ENCODE measurements at regions not wholly inside any gene's neighbourhood (a gene's known extent, or its start where the extent isn't known, plus 50 kb on each side); places are given as distances from the start of the nearest gene placed in this dataset.

- H3K9me3 ChIP-seq (ENCODE audit: low read depth), result no peaks in the 10 kb centered on the region
- no peak overlapping the region for H3K27ac ChIP-seq
- peaks cover 11% of the 10 kb centered on the region for H3K27me3 Mint-ChIP-seq (ENCODE audit: insufficient read depth, low read depth)
- no peaks in the 10 kb centered on the region for H3K36me3 ChIP-seq
- DNase-seq (ENCODE audit: low spot score), result no peak
- TF ChIP-seq, protein P1, sequence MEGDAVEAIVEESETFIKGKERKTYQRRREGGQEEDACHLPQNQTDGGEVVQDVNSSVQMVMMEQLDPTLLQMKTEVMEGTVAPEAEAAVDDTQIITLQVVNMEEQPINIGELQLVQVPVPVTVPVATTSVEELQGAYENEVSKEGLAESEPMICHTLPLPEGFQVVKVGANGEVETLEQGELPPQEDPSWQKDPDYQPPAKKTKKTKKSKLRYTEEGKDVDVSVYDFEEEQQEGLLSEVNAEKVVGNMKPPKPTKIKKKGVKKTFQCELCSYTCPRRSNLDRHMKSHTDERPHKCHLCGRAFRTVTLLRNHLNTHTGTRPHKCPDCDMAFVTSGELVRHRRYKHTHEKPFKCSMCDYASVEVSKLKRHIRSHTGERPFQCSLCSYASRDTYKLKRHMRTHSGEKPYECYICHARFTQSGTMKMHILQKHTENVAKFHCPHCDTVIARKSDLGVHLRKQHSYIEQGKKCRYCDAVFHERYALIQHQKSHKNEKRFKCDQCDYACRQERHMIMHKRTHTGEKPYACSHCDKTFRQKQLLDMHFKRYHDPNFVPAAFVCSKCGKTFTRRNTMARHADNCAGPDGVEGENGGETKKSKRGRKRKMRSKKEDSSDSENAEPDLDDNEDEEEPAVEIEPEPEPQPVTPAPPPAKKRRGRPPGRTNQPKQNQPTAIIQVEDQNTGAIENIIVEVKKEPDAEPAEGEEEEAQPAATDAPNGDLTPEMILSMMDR (IDR thresholded peaks at IDR 0.05), result no peak
- TF ChIP-seq EZH2phosphoT487 (IDR thresholded peaks at IDR 0.05) (no peak), EZH2 (IDR thresholded peaks at IDR 0.05) (no peak)
- H3K79me2 ChIP-seq (ENCODE audit: low read depth), result no peaks in the 10 kb centered on the region
- H4K20me1 ChIP-seq (ENCODE audit: low read depth), result no peaks in the 10 kb centered on the region
- no peaks in the 10 kb centered on the region for H3K4me1 Mint-ChIP-seq
- H3K4me3 Mint-ChIP-seq, result no peak overlapping the region
- H3K27me3 ChIP-seq, result peaks cover 4% of the 10 kb centered on the region
- H2AFZ ChIP-seq (replicated peaks), result no peak overlapping the region
- H3K9ac ChIP-seq, result no peak overlapping the region
- no peak overlapping the region for H3K4me3 ChIP-seq
- H3K4me1 ChIP-seq, result no peaks in the 10 kb centered on the region
- H3K27ac Mint-ChIP-seq, result no peak overlapping the region
- no peak overlapping the region for H3K4me2 ChIP-seq
- H3K9me3 Mint-ChIP-seq, result peaks cover 13% of the 10 kb centered on the region
- H3F3A ChIP-seq (ENCODE audit: low read depth), result no peaks in the 10 kb centered on the region
- H3K36me3 Mint-ChIP-seq, result no peaks in the 10 kb centered on the region
Measured at GRCh38 chr1:42052072-42052699, 101.0 kb upstream of the GUCA2B start.

DNA sequence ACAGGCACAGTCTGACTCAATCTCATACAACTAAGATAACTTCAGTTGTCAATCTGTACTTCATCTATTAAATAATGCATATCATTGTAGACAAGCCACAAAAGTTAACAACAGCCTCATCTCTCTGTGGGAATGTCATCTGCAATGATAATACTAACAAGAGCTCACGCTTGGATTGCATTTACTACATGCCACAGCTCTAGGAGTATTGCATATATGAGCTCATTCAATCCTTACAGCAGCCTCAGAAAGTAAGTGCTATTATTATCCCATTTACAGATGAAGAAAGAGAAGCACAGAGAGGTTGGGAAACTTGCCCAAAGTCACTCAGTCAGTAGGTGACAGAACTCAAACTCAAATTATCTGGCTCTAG lies 105.7 kb upstream of the GUCA2B start:
- no peak overlapping the region for H3K27ac ChIP-seq
- TF ChIP-seq EZH2 (IDR thresholded peaks at IDR 0.05), result no peak
- TF ChIP-seq, protein P1 (IDR thresholded peaks at IDR 0.05), result no peak
- no peak for TF ChIP-seq EZH2phosphoT487 (IDR thresholded peaks at IDR 0.05)
- no peaks in the 10 kb centered on the region for H3K36me3 Mint-ChIP-seq
- DNase-seq (ENCODE audit: low spot score), result no peak
- H3K4me3 ChIP-seq, result no peak overlapping the region
- H3F3A ChIP-seq (ENCODE audit: low read depth), result no peaks in the 10 kb centered on the region
- H4K20me1 ChIP-seq (ENCODE audit: low read depth), result no peaks in the 10 kb centered on the region
- no peak overlapping the region for H3K4me2 ChIP-seq
- no peak overlapping the region for H3K27ac Mint-ChIP-seq
- no peak overlapping the region for H3K4me3 Mint-ChIP-seq
- no peaks in the 10 kb centered on the region for H3K79me2 ChIP-seq (ENCODE audit: low read depth)
- H2AFZ ChIP-seq (replicated peaks), result no peak overlapping the region
- H3K27me3 ChIP-seq, result peaks cover 4% of the 10 kb centered on the region
- no peaks in the 10 kb centered on the region for H3K9me3 Mint-ChIP-seq
- no peaks in the 10 kb centered on the region for H3K4me1 Mint-ChIP-seq
- H3K4me1 ChIP-seq, result no peaks in the 10 kb centered on the region
- H3K9ac ChIP-seq, result no peak overlapping the region
- no peaks in the 10 kb centered on the region for H3K9me3 ChIP-seq (ENCODE audit: low read depth)
- no peaks in the 10 kb centered on the region for H3K36me3 ChIP-seq
- peaks cover 3% of the 10 kb centered on the region for H3K27me3 Mint-ChIP-seq (ENCODE audit: insufficient read depth, low read depth)

- no peak for DNase-seq (ENCODE audit: low spot score)
- H3K36me3 ChIP-seq, result no peaks in the 10 kb centered on the region
- TF ChIP-seq, protein P1 (IDR thresholded peaks at IDR 0.05), result no peak
- TF ChIP-seq EZH2 (IDR thresholded peaks at IDR 0.05) (no peak), EZH2phosphoT487 (IDR thresholded peaks at IDR 0.05) (no peak)
- H3K4me2 ChIP-seq, result no peak overlapping the region
- H3K79me2 ChIP-seq (ENCODE audit: low read depth), result no peaks in the 10 kb centered on the region
- Mint-ChIP-seq H3K4me1 (no peaks in the 10 kb centered on the region), H3K27ac (no peak overlapping the region), H3K36me3 (no peaks in the 10 kb centered on the region), H3K9me3 (no peaks in the 10 kb centered on the region), H3K27me3 (ENCODE audit: insufficient read depth, low read depth) (peaks cover 3% of the 10 kb centered on the region), H3K4me3 (no peak overlapping the region)
- H3F3A ChIP-seq (ENCODE audit: low read depth), result no peaks in the 10 kb centered on the region
- no peak overlapping the region for H3K9ac ChIP-seq
- no peak overlapping the region for H3K27ac ChIP-seq
- no peaks in the 10 kb centered on the region for H3K9me3 ChIP-seq (ENCODE audit: low read depth)
- no peak overlapping the region for H2AFZ ChIP-seq (replicated peaks)
- no peak overlapping the region for H3K4me3 ChIP-seq
- H3K4me1 ChIP-seq, result no peaks in the 10 kb centered on the region
- peaks cover 4% of the 10 kb centered on the region for H3K27me3 ChIP-seq
- H4K20me1 ChIP-seq (ENCODE audit: low read depth), result no peaks in the 10 kb centered on the region
Measured at GRCh38 chr1:42046761-42047507, 106.3 kb upstream of the GUCA2B start.

Measured in neural progenitor cell (in vitro differentiated cells).